ENCODE measurements at regions not wholly inside any gene's neighbourhood (a gene's known extent, or its start where the extent isn't known, plus 50 kb on each side); places are given as distances from the start of the nearest gene placed in this dataset.

DNA sequence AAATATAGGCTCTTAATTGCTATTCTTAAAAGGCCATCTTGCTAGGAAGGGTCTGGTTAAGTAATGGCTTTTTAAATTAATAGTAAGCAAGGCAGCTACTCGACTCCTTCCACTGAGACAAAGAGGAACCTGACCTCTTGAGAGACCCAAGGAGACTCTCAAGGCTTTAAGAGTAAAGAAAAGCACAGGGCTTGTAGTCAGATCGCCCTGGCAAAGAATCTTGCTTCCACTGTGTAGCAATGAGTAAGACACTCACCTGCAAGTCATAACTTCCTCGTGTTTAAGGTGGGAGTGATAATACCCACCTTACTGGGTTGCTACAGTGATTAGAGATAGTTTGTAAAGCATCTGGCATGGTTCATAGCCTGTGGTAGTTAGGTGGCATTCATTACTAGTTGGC is 274.5 kb downstream of the TSN start:
- Histone ChIP-seq H2BK120ac (replicated peaks; ENCODE audit: low read depth, low read length) (no peak overlapping the region), H4K8ac (ENCODE audit: extremely low read depth, insufficient read depth, low read length) (no peak overlapping the region), H4K91ac (replicated peaks; ENCODE audit: insufficient read length, low read length) (no peak overlapping the region), H3K14ac (ENCODE audit: insufficient read length) (no peak overlapping the region), H4K5ac (ENCODE audit: insufficient read length, low read depth, low read length) (no peak overlapping the region), H3K27ac (ENCODE audit: low read depth, low read length) (no peak overlapping the region), H3K23me2 (ENCODE audit: low read depth, low read length) (no peaks in the 10 kb centered on the region), H2AK5ac (ENCODE audit: low read depth, low read length) (no peak overlapping the region), H3K4me1 (replicated peaks in 1 of 4; ENCODE audit: control insufficient read depth in 3 of 4, insufficient read depth in 4 of 4, low read length in 3 of 4) (peaks cover 3 to 10% (median 7%) of the 10 kb centered on the region in 4 experiments; a peak in 5 of 7 replicates), H3K79me1 (ENCODE audit: low read depth, low read length) (no peaks in the 10 kb centered on the region), H3K27me3 (replicated peaks in 1 of 4; ENCODE audit: control insufficient read depth in 3 of 4, extremely low read depth in 1 of 4, insufficient read depth in 3 of 4, low read length in 3 of 4) (no peaks in the 10 kb centered on the region), H3K4me3 (ENCODE audit: extremely low read depth in 1 of 4, insufficient read depth in 2 of 4, low read depth in 3 of 4, low read length in 4 of 4) (no peak overlapping the region), H3K9me3 (ENCODE audit: insufficient read depth in 2 of 2, low read depth in 1 of 2, low read length in 1 of 2) (no peaks in the 10 kb centered on the region), H2BK5ac (ENCODE audit: low read depth, low read length) (no peak overlapping the region), H2BK12ac (ENCODE audit: low read depth, low read length) (no peak overlapping the region), H3K56ac (replicated peaks; ENCODE audit: insufficient read length, low read depth, low read length) (no peak overlapping the region), H4K20me1 (replicated peaks in 1 of 2; ENCODE audit: control insufficient read depth in 1 of 2, insufficient read depth in 2 of 2, low read length in 2 of 2) (no peaks in the 10 kb centered on the region), H3K36me3 (ENCODE audit: control insufficient read depth in 2 of 4, insufficient read depth in 4 of 4, low read length in 3 of 4) (no peaks in the 10 kb centered on the region), H3K23ac (ENCODE audit: insufficient read length) (no peak overlapping the region), H3K79me2 (ENCODE audit: control insufficient read depth in 1 of 2, insufficient read depth in 2 of 2, low read length in 2 of 2) (no peaks in the 10 kb centered on the region), H3K4me2 (ENCODE audit: insufficient read depth in 1 of 2, low read depth in 2 of 2, low read length in 2 of 2) (no peak overlapping the region), H2BK15ac (ENCODE audit: low read length) (no peak overlapping the region), H2AFZ (ENCODE audit: low read length) (no peak overlapping the region), H3K18ac (ENCODE audit: extremely low read depth, low read length) (no peak overlapping the region), H3K4ac (replicated peaks; ENCODE audit: insufficient read length, low read depth, low read length) (no peak overlapping the region), H3K9ac (replicated peaks in 1 of 4; ENCODE audit: extremely low read depth in 1 of 4, low read depth in 3 of 4, low read length in 3 of 4) (no peak overlapping the region), H2BK20ac (ENCODE audit: low read length) (no peak overlapping the region)
- DNase-seq (ENCODE audit: low read depth in 1 of 2, low spot score in 2 of 2) (no peak), FAIRE-seq (no peak)
- ChIA-PET CTCF (ENCODE audit: partially characterized antibody) (interaction anchor here (1.0 to 1.4 kb wide), 2 partner anchors 38 to 139 kb away, joined by 4 read pairs; no protein-coding TSS in a partner anchor), POLR2A (ENCODE audit: partially characterized antibody) (no interaction called here)
- 90% methylated on average over 3 of the region's 3 CpGs; no CpG with 5 or more reads in 1 of the 2 experiments for WGBS, 2 experiments (ENCODE audit: extremely low coverage in 1 of 2, insufficient coverage in 1 of 2, insufficient read length in 1 of 2, insufficient replicate concordance in 2 of 2, low coverage in 1 of 2, low lambda C conversion rate in 2 of 2, missing lambda C conversion rate in 1 of 2)
- TF ChIP-seq EP300 (IDR thresholded peaks at IDR 0.05; ENCODE audit: borderline replicate concordance in 1 of 2, low read depth in 2 of 2, low read length in 2 of 2) (no peak), KDM4A (IDR thresholded peaks at IDR 0.05; ENCODE audit: low read depth, low read length, severe bottlenecking) (no peak)
